GM10248 (cell line): ENCODE measurements at regions not wholly inside any gene's neighbourhood (a gene's known extent, or its start where the extent isn't known, plus 50 kb on each side); places are given as distances from the start of the nearest gene placed in this dataset.

Experiments used
- CTCF ChIA-PET: fragments of 300-600 bp; sonication (Branson Sonifier 250); formaldehyde crosslinking; extraction: SDS; loops from one replicate; lab custom pipeline; 2021; ENCODE audit warnings: antibody characterized with exemption; lab: Yijun Ruan, JAX
- POLR2A ChIA-PET: fragments of 350-650 bp; sonication (Branson Sonifier 250); formaldehyde crosslinking; extraction: SDS; loops from one replicate; lab custom pipeline; 2020; ENCODE audit warnings: antibody characterized with exemption; lab: Yijun Ruan, JAX
- DNase-seq: peaks from one replicate; pipeline ENCODE4 v3.0.0; 2012; ENCODE audit errors: extremely low spot score
- TF ChIP-seq, protein P1 (sequence below): IDR thresholded peaks from 2 replicates; pipeline ENCODE4 v1.5.1; 2012; ENCODE audit warnings: mild to moderate bottlenecking, low read depth; ENCODE audit errors: extremely low read depth, missing control alignments, control extremely low read depth

DNA sequence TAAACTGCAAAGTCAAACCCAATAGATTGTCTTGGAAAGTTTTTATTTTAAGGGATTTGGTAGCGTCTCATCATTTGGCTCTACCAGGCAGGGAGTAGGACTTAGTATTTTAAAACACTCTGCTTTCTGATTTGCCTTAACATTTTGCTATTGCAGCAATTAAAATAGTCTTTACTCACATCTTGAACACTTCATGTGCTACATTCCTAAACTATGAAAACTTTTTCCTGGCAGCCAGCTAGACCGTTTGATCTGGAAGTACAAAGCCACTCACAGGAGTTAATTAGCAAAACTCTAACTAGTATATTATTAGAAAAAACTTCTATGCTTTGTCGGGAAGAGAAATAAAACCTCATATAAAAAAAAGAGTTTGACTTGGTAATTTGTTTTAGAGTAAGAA, 111.4 kb downstream of the TFPI2 start:
- POLR2A ChIA-PET, result no interaction called here
- DNase-seq, result no peak
- CTCF ChIA-PET, result no interaction called here
- TF ChIP-seq, protein P1, sequence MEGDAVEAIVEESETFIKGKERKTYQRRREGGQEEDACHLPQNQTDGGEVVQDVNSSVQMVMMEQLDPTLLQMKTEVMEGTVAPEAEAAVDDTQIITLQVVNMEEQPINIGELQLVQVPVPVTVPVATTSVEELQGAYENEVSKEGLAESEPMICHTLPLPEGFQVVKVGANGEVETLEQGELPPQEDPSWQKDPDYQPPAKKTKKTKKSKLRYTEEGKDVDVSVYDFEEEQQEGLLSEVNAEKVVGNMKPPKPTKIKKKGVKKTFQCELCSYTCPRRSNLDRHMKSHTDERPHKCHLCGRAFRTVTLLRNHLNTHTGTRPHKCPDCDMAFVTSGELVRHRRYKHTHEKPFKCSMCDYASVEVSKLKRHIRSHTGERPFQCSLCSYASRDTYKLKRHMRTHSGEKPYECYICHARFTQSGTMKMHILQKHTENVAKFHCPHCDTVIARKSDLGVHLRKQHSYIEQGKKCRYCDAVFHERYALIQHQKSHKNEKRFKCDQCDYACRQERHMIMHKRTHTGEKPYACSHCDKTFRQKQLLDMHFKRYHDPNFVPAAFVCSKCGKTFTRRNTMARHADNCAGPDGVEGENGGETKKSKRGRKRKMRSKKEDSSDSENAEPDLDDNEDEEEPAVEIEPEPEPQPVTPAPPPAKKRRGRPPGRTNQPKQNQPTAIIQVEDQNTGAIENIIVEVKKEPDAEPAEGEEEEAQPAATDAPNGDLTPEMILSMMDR, result no peak

DNA sequence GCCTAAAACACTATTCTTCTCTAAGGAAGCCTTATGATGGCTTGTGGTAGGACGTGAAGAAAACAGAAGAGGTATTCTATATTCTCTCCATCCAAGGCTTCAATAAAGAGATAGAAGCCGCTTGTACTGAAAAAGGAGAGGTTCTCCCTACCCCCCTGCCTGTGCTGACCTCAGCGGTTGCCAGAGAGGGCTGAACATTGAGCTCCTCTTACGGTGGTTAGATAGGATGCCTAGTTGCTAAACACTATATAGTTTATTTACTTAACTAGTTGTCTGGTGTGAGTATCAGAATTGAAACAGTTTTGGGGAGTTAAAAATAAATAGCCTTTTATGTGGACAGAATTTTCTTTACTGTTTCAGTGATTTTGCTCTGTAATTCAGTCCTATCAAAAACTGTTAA, 112.2 kb downstream of the TFPI2 start:
- CTCF ChIA-PET, result interaction anchor here (2.1 kb wide), 1 partner anchor 21 kb away, joined by 5 read pairs; no protein-coding TSS in a partner anchor
- POLR2A ChIA-PET, result no interaction called here
- TF ChIP-seq, protein P1, result no peak
- no peak for DNase-seq

DNA sequence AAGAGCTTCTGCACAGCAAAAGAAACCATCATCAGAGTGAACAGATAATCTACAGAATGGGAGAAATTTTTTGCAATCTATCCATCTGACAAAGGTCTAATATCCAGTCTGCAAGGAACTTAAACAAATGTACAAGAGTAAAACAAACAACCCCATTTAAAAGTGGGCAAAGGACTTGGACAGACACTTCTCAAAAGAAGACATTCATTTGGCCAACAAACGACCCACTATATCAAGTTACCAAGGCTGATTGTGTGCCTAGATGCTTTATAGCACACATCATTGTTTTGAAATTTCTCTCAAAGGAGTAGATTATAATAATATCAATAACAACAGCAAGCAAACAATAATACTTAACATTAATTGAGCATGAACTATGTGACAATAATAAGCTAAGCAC, 117.1 kb downstream of the TFPI2 start:
- POLR2A ChIA-PET, result no interaction called here
- CTCF ChIA-PET, result interaction anchor here (1.0 kb wide), 1 partner anchor 10 kb away, joined by 3 read pairs; no protein-coding TSS in a partner anchor
- DNase-seq, result no peak
- TF ChIP-seq, protein P1, result no peak

DNA sequence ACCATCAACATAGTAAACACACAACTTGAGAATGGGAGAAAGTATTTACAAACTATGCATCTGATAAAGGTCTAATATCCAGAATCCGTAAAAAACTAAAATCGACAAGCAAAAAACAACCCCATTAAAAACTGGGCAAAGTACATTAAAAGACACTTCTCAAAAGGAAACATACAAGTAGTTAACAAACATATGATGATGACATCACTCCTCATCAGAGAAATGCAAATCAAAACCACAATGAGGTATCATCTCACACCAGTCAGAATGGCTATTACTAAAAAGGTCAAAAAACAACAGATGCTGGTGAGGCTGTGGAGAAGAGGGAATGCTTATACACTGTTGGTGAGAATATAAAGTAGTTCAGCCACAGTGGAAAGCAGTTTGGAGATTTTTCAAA, 125.1 kb downstream of the TFPI2 start:
- ChIA-PET CTCF (no interaction called here), POLR2A (no interaction called here)
- TF ChIP-seq, protein P1, result no peak
- no peak for DNase-seq

DNA sequence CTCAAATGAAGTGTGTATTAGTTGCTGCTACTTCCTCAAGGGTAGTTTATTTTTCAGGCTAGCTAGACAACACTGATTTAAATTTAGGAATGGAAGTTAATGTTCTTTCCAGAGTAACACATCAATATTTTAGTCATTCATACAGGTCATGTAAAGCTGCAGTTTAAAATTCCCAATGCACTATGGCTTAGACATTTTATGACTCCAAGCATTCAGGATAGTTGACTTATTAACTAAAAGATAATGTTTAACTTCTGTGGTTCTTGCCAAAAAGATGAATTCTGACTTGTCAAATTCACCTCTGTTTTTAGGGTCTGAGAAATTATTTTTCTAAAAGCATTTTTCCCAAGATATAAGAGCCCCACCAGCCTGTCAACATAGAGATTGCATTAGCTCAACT, 131.9 kb downstream of the TFPI2 start:
- TF ChIP-seq, protein P1, result no peak
- ChIA-PET CTCF (interaction anchor here (1.4 kb wide), 1 partner anchor 16 kb away, joined by 3 read pairs; no protein-coding TSS in a partner anchor), POLR2A (no interaction called here)
- no peak for DNase-seq

DNA sequence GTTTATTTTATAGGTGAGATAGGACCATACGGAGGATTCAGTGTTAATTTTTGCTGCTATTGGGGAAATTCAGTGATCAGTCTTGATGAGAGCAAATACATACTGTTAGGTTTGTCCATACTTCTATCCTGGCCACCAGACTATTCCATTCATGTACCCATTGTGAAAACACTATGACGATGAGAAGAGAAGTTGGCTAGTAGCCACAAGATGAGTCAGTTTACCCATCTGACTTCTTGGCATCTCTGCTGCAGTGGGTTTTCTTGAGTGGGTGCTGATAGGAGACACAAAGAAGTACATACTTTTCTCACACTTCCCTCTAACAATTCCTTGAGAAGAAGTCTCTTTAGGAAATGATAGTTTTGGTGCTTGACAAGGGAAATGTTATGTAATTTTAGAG, 133.1 kb downstream of the TFPI2 start:
- ChIA-PET CTCF (interaction anchor here (1.4 kb wide), 1 partner anchor 15 kb away, joined by 3 read pairs; no protein-coding TSS in a partner anchor), POLR2A (no interaction called here)
- no peak for DNase-seq
- TF ChIP-seq, protein P1, result no peak
